Transverse colon (tissue), 3 donors: ENCODE measurements at regions not wholly inside any gene's neighbourhood (a gene's known extent, or its start where the extent isn't known, plus 50 kb on each side); places are given as distances from the start of the nearest gene placed in this dataset.

Experiments used
- CTCF ChIP-seq, 5 experiments: fragments of 200-600 bp in 3 of 5; fragments of 450-650 bp in 2 of 5; sonication (generic) in 3 of 5; IDR thresholded peaks; 1 replicate in 2 of 5; 2 replicates in 3 of 5; pipeline ENCODE4 v1.5.1; 2016 to 2017; ENCODE audit warnings: antibody characterized with exemption in 5 of 5, inconsistent platforms in 3 of 5, mild to moderate bottlenecking in 2 of 5, moderate library complexity in 1 of 5
- POLR2A ChIP-seq: fragments of 450-650 bp; IDR thresholded peaks from one replicate; pipeline ENCODE4 v1.6.1; 2016; ENCODE audit warnings: antibody characterized with exemption, mild to moderate bottlenecking, moderate library complexity

GRCh38 chr21:17085707-17086106 lies 427.1 kb upstream of the CXADR start:
- TF ChIP-seq CTCF (IDR thresholded peaks at IDR 0.05): no peak
- TF ChIP-seq POLR2A: no peak
